ENCODE measurements at regions not wholly inside any gene's neighbourhood (a gene's known extent, or its start where the extent isn't known, plus 50 kb on each side); places are given as distances from the start of the nearest gene placed in this dataset.
"Not testable (repeated sequence)": the region's sequence is repeated elsewhere in the genome, so short reads cannot be mapped to it uniquely, and the experiment has no call there.

DNA sequence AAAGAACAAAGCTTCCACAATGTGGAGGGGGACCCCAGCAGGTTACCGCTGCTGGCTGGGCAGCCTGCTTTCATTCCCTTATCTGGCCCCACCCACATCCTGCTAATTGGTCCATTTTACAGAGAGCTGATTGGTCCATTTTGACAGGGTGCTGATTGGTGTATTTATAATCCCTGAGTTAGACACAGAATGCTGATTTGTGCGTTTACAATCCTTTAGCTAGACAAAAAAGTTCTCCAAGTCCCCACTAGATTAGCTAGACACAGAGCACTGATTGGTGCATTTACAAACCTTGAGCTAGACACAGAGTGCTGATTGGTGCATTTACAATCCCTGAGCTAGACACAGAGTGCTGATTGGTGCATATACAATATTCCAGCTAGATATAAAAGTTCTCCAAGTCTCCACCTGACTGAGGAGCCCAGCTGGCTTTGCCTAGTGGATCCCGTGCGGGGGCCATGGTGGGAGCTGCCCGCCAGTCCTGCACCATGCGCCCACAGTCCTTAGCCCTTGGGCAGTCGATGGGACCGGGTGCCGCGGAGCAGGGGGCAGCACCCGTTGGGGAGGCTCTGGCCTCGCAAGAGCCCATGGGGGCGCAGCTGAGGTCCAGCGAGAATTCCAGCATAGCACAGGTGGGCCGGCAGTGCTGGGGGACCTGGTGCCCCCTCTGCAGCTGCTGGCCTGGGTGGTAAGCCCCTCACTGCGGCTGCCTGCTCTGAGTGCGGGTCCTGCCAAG, 88.8 kb upstream of the MYLIP start:
- DNase-seq: not testable (repeated sequence)

DNA sequence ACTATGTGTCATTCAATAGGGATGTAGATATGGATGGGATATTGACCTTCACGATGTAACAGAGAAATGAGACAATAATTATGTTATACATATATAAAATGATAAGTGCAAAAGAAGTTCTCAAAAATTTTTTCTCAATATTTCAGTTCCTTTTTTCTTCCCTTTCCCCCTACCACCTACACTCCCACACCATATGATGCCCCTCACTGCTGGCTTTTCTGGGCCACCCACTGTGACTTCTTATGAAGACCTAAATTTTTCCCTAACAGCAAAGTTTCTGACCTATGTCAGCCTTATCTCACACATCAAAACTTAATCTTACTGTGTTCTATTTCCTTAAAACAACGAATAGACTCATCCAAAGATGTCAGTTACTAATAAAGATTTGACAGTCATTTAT, 89.9 kb upstream of the MYLIP start:
- no peak for DNase-seq

DNA sequence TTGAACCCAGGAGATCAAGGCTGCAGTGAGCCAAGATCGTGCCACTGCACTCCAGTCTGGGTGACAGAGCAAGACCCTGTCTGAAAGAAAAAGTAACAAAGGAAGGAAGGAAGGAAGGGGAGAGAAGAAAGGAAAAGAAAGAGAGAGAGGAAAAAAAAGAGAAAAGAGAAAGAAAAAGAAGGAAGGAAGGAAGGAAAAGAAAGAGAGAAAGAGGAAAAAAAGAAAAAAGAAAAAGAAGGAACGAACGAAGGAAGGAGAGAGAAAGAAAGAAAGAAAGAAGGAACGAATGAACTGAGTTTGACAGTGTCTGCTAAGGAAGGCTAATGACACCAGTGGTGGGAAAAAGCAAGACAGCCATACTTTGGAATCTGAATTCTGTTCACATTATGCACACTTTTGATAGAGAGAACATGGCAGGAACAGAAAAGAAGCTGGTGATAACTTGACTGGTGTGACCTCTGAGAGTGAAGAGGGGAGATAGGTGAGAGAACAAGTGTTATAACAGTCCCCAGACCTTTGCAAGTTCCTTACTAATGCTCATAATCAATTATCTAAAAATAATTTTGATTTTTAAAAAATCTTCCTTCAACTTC, 93.3 kb upstream of the MYLIP start:
- no peak for DNase-seq

DNA sequence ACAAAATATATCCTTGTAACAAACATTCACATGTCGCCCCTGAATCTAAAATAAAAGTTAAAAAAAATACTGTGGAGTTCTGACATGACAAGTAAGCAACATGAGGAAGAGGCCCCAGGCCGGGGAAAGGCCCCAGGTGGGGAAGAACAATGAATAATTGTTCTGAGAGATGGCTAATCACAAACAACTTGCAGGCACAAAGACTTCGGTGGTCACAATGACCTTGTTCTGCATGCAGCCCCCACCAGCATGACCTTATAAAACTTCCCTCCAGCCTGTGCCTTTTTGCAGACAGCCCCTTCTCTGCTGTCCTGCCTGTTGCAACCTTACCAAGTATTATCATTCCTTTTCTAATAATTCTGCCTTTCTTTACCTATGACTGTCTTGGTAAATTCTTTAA, 95.7 kb upstream of the MYLIP start:
- no peak for DNase-seq

DNA sequence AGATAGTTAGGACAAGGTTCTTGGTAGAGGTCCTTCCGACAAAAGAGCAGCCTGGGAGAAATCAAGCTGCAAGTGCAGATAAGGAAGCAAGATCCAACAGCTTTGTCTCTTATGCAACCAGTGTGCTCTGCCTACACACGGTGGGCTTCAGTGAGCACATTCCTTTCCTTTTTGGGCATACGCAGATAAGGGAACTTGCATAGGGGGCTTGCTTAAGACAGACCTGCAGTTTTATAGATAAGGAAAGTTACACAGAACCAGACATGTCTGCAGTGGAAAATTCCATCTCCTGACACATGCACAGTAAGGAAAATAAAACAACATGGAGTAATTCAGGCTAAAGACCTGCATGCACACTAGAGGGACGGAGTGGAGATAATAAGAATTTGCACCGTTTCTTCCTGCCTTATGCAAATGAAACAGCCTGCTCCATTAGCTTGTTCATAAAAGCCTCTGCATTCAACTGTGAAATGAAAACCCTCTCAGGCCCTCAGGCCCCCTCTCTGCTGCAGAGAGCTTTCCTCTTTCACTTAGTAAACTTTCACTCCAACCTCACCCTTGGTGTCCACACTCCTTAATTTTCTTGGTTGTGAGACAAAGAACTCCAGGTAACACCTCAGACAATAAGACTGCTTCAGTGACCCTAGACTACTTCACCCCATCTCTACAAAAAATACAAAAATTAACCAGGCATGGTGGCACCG, 97.5 kb upstream of the MYLIP start:
- DNase-seq: no peak

DNA sequence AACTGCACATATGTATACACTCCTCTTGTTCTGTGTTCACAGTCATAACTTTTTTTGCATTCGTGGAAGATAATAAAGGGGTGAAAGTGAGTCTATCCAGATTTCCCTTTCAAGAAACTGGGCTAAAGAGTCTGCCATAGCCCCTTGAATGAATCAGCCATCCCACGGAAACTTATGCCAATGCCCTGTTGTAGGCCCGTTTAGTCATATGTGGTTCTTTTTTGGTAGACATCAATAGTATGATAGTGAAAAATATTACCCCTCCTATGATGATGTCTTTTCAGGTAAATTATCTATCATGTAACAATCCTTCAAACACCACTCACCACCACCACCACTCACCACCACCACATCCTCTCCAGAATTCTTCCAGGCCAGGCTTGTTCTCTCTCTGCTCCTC, 99.9 kb upstream of the MYLIP start:
- DNase-seq: no peak

DNA sequence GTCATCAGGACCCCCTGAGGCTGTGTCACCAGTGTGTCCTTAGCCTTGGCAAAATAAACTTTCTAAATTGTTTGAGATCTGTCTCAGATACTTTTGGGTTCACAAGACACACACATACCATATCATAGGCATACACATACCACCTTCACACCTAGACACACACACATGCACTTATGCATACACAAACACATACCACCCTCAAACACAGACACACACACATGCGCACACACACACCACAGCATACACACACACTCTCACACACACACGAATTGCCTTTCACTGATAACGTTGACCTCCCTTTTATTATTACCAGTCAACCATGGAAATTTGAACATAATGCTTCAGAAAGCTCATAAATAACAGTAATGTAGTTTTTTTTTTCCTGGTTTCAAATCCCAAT, 108.6 kb upstream of the MYLIP start:
- DNase-seq: no peak

DNA sequence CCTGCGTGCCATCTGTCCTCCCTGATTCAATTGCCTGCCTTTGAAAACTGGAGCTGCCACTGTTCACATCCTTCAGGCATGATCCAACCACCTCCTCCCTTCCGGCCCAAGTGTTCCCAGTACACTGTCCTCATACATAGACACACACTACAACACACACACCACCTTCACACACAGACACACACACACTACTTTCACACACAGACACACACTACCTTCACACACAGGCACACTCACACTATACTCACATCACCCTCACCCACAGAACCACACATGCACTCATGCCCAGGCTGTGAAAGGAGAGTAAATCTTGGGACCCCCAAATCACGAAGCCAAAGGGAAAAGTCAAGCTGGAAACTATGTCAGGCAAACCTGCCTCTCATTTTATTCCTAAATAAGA, 109.4 kb upstream of the MYLIP start:
- no peak for DNase-seq

DNA sequence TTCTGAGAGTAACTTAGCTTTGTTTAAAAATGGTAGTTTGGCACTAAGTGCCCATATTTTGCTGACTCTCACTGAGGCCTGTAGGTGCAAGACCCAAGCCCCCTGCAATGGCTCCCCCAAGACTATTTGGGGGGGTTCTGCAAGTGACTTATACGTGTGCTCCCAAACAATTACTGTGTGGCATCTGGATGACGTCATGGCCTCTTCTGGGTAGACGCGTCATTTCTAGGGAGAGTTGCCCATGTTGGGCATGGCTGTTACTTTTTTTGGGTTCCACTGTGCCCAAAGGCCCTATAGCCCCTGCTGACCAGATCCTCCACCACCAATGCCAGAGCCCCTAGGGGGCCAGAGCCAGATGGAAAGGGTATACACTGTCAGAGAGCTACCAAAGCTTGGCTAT, 110.3 kb upstream of the MYLIP start:
- DNase-seq: no peak

DNA sequence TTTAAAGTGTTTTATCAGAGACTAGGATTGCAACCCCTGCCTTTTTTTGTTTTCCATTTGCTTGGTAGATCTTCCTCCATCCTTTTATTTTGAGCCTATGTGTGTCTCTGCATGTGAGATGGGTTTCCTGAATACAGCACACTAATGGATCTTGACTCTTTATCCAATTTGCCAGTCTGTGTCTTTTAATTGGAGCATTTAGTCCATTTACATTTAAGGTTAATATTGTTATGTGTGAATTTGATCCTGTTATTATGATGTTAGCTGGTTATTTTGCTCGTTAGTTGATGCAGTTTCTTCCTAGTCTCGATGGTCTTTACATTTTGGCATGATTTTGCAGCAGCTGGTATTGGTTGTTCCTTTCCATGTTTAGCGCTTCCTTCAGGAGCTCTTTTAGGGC, 114.6 kb upstream of the MYLIP start:
- DNase-seq: not testable (repeated sequence)

DNA sequence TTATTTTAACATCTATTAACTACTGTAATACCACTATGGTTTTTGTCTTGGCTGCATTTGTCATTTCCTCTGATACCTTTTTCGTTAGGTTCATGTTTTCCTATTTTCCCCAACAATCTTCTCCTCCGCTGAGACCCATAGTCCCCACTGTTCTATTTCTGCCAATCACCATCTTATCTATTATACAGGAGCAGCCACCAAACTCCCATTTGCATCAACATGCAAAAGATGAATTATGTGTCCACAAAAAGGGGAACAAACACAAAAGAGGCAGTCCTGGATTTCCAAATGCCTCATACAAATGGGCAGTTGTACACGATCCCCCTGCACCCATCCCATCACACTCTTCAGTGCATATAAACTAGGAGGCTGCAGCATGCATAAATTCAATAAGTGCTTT, 121.7 kb upstream of the MYLIP start:
- peak; percentile 43 to 49 for DNase-seq

DNA sequence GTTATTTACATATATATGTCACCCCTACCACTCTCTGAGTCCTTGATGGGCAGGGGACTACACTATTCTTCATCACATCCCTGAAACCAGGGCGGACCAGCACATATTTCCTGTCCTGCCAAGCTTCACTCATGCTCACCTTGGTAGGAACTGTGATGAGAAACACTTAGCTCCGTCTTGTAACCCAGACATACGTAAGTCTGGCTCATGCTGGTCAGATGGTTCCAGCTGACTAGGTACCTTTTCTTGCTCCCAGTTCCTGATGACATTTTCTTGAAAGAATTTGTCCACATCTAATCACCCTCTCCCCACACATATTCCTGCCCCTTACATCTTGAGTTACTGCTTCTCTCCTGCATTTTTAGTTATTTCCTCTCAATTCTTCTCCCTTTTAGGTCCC, 122.2 kb upstream of the MYLIP start:
- no peak for DNase-seq

DNA sequence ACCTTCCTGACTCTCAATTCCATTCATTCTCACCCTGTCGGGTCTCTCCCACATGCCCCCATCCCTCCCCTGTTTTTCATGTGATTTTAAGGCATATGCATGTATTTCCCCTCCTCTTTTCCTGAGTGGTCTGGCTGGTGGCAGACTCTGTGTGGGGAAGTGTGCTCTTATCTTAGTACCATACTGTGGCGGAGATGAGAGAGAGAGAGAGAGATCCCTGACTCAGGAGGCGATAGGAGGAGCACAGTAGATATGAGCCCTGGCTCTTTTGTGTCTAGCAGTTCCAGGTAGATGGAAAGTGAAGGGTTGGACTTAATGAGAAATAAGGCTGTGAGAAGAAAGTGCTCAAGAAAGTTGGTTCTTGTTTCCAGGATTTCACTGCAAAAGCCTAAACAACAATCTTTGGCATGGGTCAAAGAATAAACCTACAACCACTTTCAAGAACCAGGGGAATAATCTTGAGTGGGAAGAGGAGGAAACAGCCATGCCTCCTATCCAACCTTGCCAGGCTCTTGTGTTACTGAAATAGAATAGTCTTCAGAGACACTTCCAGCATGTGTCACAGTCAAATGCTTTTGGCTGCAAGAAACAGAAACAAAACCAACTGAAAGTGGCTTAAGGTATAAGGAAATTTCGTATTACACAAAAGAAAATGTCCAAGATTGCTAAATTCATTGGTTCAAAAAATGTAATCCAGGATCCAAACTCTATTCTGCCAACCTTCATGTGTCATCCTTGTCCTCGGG, 123.8 kb upstream of the MYLIP start:
- DNase-seq: peak; percentile 72 to 89

DNA sequence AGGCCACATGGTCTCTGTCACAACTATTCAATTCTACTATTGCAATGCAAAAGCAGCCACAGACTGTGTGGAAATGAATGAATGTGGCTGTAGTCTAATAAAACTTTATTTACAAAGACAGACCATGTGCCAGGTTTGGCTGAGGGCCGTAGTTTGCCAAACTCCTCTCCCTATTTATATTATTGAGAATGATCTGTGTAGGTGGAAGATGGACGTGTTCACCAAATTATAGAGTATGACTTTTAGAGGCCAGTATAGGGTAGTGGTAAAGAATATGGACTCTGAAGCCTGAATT, 125.7 kb upstream of the MYLIP start:
- no peak for DNase-seq

DNA sequence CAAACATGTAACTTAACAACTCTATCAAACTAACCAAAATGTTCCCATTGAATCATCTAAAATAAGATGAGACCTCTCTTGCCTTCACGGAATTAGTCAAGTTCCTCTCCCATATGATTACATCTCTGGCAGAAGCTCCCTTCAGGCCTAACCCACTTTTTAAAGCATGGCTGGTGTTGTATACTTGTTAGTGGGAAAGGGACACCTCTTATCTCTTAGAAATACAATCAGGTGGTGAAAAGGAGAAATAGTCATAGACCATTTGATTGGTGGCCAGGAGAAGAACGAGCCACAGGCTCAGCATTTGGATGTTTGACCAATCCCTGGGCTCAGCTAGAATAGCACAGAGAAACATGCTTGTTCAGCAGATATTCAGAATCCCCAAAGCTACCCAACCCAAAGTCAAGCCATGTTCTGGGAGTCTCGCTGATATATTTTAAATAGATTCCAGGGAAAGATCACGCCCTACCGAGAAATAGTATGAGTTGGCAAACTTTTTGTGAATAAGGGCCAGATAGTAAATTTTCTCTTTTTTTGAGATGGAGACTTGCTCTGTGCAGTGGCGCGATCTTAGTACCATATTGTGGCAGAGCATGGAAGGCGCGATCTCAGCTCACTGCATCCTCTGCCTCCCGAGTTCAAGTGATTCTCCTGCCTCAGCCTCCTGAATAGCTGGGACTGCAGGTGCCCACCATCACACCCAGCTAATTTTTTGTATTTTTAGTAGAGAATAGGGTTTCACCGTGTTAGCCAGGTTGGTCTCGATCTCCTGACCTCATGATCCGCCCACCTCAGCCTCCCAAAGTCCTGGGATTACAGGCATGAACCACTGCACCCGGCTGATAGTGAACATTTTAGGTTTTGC, 126.3 kb upstream of the MYLIP start:
- DNase-seq: no peak

DNA sequence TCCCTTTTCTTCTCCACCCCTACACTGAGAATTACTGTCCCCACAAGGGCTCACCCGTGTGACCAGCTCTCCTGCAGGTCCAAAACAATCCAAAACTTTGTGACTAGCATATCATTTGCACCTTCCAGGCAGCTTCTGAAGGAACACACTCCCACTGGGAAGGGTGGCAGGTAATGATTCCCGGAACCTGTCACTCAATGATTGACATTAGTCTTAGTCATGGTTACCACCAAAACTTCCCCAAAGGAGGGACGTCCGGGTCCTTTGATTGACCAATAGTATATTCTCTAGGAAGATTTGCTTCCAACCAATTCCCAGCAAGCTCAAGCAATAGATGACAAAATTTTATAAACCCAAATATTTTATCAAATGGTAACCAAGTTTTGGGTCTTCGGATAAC, 127.7 kb upstream of the MYLIP start:
- no peak for DNase-seq

DNA sequence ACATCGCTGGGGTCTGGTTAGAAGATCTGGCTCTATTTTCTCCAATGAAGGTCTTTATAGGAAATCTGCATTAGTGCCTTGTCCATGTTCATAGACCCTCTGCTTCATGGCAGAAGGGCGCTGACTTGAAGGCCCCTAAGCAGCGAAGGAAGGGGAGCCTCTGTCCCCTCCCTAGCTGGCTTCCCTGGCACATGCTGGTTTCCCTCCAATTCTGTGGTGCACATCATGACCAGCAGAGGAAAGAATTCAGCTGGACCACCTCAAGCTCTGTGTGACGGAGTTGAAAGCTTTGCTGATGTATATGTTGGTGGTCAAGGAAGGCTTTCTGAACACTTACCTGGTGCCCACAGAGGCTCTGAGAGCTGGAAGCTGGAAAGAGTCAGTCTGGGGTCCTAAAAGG, 129.7 kb upstream of the MYLIP start:
- DNase-seq: no peak

DNA sequence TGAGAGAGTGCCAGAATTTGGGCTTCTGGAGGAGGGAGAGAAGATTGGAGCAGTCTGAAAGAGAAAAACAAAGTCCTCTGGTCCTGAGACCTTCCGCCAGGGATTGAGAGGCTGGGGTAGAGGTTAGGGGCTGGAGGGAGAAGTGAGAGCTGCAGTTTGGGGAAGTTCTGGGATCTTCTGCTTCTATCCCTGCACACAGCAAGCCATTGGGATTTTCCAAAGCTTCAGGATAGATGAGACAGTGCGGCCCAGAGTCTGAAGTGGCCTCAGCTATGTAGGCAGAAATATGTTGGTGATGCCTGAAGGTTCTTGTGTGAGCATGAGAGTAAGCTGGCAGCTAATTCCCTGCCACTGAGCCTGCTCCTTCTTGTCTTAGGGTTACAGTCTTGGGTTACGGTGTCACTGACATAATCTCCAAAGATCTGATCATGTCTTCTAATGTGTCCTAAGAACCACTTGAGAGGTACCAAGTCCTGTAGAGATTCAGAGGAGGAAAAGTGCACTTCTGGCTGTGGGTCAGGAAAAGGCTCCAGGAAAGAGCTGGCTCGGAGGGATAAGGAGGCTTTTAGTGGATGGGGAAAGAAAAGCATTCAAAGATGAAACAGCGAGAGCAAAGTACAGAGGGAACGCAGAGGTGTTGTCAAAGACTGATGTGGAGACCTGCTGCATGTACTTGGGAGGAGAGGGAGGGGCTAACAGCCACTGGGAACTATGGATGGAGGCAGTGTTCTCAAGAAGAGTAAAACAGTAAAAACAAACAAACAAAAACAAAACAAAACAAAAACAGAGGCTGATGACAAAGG, 131.1 kb upstream of the MYLIP start:
- DNase-seq: peak; percentile 43 to 74

DNA sequence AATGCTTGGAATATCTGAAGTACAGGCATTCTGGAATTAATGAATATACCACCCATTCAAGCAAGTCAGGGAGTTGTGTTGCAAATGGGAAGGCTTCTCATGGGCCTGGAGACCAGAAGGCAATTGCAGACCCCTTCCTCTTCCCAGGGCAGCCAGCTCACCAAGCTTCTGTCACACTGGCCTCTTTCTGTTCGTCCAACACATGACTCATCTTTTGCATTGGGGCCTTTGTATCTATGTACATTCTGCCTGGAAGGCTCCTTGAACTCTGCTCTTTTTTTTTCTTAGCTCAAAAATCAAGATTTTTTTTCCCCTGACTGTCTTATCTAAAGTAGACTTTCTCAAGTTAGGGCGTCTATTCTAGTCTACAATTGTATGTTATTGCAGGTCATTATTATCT, 132.9 kb upstream of the MYLIP start:
- no peak for DNase-seq

DNA sequence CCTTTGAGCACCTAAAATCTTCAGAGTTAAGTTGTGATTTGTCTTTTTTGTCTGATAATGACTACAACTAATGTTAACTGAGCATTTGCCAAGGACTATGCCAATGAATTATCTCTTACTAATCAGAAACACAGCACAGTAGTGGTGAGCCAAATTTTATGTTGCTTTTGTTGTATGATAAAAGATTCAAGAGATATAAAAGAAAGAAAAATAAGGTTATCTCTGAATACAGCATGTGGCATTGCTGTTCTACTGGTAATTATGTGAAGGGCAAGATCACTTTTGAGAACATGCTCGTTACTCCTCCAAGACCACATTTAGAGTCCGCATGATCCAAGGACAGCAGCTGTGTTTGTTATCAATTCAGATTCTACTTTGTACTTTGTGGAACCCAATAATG, 133.4 kb upstream of the MYLIP start:
- no peak for DNase-seq

DNA sequence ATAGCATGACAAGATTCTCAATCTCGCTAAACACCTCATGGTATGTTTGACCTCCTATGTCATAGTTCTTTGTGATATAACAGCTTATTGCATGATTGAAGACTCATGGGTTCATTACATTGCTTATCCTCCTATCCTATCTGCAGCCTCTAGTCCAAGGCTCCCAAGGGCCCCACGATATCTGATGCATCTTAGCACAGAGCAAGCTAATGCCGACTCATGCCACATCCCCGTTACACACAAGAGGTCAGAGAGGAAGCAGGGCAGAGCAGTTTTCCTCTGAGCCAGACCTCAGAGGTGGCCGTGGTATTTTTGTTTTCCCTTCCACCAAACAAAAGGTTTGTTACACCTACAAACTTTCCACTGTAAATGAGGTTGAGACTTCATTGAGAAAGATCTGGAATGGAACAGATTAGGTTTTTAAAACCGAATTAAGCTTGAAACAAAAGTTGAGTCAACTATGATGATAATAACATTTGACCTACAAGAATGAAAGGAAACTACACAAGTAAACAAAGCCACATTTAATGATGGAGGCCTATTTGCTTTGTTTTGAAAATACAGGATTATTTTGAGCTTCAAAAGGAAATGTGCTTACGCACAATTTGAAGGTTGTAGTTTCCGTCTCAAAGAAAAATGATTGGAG, 133.9 kb upstream of the MYLIP start:
- no peak for DNase-seq

Measured in inflammatory macrophage treated with lipopolysaccharide for 1 hour (primary cell).